ENCODE measurements at regions not wholly inside any gene's neighbourhood (a gene's known extent, or its start where the extent isn't known, plus 50 kb on each side); places are given as distances from the start of the nearest gene placed in this dataset.
"Not testable (repeated sequence)": the region's sequence is repeated elsewhere in the genome, so short reads cannot be mapped to it uniquely, and the experiment has no call there.

DNA sequence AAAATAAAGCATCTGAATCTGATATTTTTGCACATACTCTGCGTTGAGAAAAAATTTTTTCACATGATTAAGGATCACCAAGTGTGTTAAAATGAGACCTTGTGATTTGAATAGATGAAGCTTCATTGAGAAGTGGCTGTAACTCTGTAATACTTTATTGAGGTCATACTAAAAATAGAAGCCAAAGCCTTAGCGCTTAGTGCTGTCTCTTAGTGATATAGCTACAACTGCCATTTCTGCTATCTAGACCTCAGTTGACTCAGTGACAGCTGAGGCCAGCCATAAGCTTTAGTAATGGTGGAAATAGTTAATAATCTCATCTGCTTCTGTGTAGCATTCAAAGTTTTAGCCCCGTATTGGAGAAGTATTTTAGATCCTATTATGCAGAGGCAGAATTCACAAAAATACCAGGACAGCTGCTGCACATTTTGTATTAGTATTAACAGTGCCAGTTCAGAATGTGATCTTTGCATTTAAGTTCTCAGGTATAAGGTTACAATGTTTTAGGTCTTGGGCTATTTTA is 107.4 kb upstream of the SGCD start:
- in situ Hi-C loops (cut with MboI; ENCODE audit: low sequenced_read_pairs): no loop called here

DNA sequence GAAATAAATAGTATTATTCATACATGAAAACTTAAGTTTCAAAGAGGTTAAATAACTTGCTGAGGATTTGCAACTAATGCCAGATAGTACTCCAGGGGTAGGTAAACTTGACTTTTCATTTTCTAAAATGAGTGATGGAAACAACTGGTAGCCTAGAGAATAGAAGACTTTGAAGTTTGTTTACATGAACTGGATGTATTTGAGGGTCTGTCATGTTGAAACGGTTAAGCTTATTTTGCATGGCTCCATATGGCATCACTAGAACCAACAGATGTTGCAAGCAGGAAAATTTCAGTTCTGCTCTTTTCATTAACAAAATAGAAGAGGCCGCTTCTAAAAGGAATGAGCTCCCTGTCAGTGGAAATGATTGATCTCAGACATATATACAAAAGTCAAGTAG is 105.1 kb upstream of the SGCD start:
- in situ Hi-C loops (cut with MboI; ENCODE audit: low sequenced_read_pairs): no loop called here

DNA sequence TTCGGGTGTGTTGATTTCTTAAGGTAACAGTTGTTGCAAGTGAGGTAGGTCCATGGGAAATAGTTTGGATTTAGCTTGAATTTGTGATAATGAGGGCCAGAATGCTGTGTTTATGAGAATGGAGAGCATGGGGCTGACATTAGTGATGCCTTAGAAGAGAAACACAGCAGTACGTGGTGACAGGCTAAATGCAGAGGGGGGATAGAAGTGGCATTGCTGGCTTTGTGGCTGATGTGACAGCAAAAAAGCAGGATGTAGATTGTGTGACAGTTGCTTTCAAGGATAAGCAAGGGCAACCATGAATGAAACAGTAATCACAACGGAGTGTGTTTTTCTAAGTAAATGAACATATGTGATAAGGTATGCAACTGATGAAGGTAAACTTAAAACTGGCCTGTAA is 103.4 kb upstream of the SGCD start:
- in situ Hi-C loops (cut with MboI; ENCODE audit: low sequenced_read_pairs): no loop called here

DNA sequence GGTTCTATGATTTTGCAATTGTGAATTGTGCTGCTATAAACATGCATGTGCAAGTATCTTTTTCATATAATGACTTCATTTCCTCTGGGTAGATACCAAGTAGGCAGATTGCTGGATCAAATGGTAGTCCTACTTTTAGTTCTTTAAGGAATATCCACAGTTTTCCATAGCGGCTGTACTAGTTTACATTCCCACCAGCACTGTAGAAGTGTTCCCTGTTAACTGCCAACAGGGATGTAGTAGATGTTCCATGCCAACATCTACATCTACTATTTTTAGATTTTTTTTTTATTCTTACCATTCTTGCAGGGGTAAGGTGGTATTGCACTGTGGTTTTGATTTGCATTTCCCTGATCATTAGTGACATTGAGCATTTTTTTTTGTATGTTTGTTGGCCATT is 100.5 kb upstream of the SGCD start:
- in situ Hi-C loops (cut with MboI; ENCODE audit: low sequenced_read_pairs): not testable (repeated sequence)

DNA sequence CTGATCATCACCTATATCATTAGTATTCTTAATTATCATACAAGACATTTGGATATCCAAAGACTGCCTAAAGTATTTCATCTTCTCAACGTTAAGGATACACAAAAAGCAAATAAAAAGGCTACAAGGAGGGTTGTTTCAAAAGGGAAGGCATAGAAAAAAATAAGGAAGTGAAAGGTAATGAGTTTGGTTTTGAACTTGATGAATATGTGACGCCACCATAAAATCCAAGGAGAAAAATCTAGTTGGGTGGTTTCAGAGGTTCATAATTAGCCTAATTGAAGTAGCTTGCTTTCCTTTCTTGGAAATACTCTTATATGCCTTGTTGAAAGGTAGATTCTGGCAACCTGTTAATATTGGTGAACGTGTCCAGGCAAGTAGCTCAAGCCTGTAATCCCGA is 96.1 kb upstream of the SGCD start:
- in situ Hi-C loops (cut with MboI; ENCODE audit: low sequenced_read_pairs): no loop called here

DNA sequence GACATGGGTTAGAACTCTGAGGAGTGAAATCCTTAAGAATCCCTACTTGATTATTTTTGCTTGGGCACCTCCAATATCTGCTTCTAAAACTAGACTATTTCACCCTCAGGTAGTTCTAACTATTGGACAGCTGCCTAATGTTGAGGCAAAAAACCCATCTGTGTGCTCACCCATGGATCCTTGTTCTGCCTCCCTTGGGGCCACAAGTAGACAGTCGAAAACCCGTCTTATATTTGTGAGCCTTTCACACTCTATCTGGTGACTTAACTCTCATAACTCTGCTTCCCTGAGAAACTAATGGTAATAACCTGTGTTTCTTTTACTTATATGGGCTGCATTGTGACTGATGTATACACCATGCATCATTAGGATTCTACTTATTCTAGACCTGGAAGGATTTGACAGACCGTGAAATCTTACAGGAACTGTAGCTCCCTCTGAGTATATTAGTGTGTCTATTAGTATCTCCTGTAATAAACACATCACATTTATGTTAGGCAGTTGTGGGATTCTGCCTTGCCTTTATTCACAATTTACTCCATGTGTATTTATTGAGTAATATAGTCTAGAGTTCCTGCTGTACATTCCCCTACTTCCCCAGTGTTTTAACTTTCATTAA is 94.6 kb upstream of the SGCD start:
- in situ Hi-C loops (cut with MboI; ENCODE audit: low sequenced_read_pairs): no loop called here

DNA sequence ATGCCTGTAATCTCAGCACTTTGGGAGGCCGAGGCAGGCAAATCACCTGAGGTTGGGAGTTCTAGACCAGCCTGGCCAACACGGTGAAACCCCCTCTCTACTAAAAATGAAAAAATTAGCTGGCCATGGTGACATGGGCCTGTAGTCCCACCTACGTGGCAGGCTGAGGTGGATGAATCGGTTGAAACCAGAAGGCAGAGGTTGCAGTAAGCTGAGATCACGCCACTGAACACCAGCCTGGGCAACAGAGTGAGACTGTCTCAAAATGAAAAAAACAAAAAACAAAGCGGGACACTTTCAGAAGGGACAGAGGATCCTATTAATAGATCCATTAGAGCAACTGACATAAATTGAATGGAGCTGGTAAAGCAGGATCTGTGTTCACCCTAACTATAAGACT is 89.6 kb upstream of the SGCD start:
- in situ Hi-C loops (cut with MboI; ENCODE audit: low sequenced_read_pairs): no loop called here

DNA sequence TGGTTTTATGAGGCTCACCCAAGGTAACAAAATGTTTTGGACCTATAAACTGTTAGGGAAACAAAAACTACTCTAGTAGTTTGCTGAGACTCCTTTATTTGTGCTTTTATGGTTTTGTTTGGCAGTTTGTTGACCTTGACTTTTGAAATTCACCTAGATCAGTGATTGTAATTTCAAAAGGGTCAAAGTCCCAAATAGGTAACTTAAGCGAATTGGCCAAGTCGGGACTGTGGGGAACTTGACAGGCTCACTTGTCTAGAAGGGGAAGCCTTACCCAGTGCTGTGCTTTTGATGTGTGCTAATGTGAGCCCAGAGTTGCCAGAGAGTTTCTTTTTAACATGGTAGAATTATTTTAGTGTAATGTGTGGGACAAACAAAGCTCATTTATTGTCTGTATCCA is 87.2 kb upstream of the SGCD start:
- in situ Hi-C loops (cut with MboI; ENCODE audit: low sequenced_read_pairs): no loop called here

DNA sequence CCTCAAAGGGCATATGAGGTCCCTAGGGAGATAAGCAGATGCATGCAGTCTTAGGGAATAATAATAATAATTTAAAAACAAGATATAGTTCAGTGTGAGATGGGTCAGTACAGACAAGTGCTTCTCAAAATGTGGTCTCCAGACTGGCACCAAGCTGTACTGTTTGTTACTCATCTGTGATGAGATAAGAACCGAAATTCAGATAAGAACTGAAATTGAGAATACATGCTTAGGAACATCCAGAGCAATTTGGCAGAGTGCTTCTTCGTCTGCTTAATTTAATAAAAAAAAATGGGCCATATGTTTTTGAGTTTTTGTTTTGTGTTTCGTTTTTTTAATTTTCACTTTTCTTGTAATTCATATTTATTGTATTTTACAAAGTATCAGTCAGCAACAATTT is 86.5 kb upstream of the SGCD start:
- in situ Hi-C loops (cut with MboI; ENCODE audit: low sequenced_read_pairs): no loop called here

DNA sequence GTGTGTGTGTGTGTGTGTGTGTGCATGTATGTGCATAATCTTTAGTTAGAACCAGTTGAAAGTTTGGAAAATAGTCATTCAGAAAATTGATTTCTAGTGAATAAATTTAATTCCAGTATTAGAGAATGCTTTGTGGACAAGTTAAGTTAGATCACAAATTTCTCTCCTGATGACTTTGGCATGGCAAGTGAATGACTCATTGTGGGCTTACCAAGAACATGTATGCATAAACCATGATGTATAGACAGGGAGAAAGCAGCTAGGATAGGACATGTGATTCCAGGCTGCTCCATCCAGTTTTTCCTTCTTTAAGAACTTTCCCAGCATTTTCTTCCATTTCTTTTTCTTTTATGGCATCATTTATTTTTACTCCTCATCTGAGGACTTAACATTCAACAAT is 85.7 kb upstream of the SGCD start:
- in situ Hi-C loops (cut with MboI; ENCODE audit: low sequenced_read_pairs): no loop called here

DNA sequence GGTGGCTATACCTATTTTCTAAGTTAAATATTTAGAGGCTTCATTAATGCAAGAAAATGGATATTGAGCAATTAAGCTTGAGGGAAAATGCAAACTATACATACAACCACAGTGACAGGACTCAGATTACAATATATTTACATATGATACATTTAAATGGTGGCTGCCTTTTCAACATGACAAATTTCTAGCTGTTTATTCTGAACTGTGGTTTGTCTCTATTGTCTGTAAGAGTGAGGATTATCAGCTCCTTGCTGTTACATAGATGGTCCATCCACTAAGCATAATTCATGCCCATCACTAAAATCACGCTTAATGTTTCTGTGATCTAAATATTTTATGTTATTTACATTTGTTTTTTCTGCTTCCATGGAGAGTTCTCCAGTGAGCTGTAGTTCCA is 81.1 kb upstream of the SGCD start:
- in situ Hi-C loops (cut with MboI; ENCODE audit: low sequenced_read_pairs): no loop called here

DNA sequence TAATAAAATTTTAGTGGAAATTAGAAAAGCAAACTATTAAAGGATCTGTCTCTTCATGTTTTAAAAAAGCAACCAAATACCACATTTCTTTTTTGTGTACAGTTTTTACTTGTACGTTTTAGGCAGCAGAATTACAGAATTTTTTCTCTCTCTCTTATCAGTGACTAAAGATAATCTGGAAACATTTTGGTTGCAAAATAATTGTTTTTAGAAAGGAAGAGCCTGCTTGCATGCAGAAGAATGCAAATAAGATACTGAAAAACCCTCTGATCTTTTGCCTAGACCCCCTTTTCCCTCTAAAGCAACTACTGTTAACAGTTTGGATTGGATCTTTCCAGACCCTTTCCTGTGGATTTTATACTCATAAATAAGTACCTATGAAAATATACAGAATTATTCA is 75.9 kb upstream of the SGCD start:
- in situ Hi-C loops (cut with MboI; ENCODE audit: low sequenced_read_pairs): no loop called here

DNA sequence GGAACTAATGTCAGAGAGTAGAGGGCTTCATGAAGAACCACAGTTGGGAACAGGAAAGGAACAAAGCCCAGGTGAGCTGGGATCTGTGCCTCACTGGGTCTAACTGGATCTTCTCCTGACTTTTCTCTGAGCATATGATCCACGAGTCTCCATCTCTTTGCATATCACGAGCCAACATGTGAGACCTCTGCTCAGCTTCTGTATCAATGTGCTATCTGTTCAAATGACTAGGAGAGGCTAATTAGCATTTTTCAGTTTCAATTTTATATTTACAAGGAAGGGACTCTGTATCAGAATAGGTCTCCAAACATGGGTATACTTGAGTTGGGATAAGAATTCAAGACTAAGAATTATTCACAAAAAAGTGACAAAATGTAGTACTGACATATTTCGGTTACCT is 73.8 kb upstream of the SGCD start:
- in situ Hi-C loops (cut with MboI; ENCODE audit: low sequenced_read_pairs): no loop called here

DNA sequence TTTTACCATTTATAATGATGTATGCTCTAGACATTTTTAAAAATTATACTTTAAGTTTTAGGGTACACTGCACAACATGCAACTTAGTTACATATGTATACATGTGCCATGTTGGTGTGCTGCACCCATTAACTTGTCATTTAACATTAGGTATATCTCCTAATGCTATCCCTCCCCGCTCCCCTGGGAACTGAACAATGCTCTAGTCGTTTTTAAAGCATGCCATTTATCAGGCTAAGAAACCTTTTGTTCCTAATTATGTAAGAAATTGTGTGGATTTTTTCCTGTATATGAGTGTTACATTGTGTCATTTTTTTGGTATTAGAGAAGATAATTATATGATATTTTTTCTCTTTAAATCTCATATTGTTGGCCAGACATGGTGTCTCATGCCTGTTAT is 72.8 kb upstream of the SGCD start:
- in situ Hi-C loops (cut with MboI; ENCODE audit: low sequenced_read_pairs): no loop called here

DNA sequence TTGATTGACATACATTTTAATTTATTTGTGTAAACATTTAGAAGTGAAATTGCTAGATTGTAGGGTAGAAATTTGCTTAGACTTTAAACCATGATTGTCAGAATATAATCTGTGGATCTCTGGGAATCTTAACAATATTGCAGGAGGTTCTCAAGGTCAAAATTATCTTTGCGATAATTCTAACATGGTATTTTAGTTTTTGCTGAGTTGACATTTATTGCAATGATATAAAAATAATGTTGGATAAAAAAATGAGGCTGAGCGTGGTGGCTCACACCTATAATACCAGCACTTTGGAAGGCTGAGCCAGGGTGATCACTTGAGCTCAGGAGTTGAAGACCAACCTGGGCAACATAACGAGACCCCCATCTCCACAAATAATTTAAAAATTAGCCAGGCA is 70.3 kb upstream of the SGCD start:
- in situ Hi-C loops (cut with MboI; ENCODE audit: low sequenced_read_pairs): no loop called here

DNA sequence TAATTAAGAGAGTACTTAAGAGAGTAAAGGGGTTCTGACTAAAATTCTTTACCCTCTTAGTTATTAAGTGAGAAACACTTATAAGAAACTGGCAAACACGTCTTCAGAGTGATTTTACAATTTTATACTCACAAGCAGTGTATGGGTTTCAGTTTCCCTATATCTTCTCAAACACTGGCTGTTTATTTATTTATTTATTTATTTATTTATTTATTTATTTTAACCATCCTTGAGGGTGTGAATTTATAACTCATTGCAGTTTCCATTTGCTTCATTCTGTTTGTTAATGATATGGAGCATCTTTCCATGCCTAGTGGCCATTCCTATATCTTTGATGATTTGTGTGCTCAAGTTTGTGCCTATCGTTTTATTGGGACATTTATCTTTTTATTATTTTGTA is 68.0 kb upstream of the SGCD start:
- in situ Hi-C loops (cut with MboI; ENCODE audit: low sequenced_read_pairs): no loop called here

DNA sequence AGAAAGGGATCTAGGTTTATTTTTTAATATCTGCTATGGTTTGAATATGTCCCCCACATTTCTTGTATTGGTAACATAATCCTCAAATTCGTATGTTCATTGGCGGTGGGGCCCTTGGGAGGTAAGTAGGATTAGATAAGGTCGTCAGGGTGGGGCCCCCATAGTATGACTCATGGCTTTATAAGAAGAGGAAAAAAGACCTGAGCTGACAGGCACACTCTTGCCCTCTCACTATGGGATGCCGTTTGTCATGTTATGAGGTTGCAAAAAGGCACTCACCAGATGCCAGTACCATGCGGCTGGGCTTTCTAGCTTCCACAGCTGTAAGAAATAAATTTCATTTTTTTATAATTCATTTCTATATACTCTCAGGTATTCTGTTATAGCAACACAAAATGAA is 67.3 kb upstream of the SGCD start:
- in situ Hi-C loops (cut with MboI; ENCODE audit: low sequenced_read_pairs): no loop called here

DNA sequence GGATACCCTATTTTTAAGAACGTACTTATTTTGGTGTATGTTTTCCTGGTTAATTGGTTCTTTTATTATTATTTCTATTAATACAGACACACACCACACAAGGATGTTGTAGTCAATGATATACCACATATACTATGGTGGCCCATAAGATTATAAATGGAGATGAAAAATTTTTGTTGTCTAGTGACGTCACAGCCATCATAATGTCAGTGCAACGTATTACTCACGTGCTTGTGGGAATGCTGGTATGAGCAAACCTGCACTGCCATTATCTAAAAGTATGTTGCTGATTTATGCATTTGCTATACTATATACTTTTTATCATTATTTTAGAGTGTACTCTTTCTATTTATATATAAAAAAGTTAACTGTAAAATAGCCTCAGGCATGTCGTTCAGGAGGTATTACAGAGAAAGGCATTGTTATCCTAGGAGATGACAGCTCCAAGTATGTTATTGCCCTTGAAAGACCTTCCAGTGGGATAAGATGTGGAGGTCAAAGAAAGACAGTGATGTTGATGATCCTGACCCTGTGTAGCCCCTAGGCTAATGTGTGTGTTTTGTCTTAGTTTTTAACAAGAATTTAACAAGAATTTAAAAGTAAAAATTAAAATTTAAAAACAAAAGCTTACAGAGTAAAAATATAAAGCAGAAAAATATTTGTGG is 65.6 kb upstream of the SGCD start:
- in situ Hi-C loops (cut with MboI; ENCODE audit: low sequenced_read_pairs): no loop called here

DNA sequence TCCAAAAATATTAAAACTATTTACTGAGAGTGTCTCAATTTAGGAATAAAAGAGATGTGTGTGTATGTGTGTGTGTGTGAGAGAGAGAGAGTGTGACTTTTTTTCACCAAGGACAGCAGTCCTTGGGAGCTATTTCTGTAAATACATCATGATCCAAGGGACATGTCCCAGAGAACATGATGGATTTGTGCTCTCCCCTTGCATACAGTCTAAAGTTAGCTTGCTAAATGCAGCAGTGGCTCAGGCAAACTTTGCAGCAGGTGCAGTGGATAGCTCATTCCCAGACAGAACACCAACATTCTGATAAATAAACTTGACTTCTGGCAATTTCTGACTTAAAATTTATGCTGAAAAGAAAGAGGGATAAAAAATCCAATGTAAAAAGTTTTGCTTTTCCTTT is 55.4 kb upstream of the SGCD start:
- in situ Hi-C loops (cut with MboI; ENCODE audit: low sequenced_read_pairs): no loop called here

DNA sequence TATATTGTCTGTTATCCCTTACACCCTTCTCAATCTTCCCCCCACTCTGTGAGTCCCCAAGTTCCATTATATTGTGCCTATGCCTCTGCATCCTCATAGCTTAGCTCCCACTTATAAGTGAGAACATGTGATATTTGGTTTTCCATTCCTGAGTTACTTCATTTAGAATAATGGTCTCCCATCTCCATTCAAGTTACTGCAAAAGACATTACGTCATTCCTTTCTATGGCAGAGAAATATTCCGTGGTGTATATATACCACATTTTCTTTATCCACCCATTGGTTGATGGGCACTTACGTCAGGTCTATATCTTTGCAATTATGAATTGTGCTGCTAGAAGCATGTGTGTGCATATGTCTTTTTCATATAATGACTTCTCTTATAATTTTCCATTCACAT is 54.8 kb upstream of the SGCD start:
- in situ Hi-C loops (cut with MboI; ENCODE audit: low sequenced_read_pairs): no loop called here

DNA sequence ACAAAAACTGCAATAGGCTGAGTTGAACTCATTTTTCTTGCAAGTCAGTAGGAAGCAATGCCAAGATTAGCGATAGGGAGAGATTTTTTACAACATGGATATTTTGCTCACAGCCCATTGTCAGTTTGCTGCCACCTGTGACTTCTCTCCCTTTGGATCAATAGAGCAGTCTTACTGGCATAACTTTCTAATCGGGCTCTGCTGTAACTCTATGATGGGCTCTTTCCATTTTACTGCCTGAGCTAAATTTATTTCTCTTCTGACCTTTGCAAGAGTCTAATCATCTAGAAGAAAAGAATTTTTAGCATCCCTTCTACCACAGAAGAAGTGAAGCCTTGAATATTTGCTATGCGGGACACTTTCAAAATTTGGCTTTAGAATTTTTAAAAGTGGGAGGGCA is 53.6 kb upstream of the SGCD start:
- in situ Hi-C loops (cut with MboI; ENCODE audit: low sequenced_read_pairs): no loop called here

DNA sequence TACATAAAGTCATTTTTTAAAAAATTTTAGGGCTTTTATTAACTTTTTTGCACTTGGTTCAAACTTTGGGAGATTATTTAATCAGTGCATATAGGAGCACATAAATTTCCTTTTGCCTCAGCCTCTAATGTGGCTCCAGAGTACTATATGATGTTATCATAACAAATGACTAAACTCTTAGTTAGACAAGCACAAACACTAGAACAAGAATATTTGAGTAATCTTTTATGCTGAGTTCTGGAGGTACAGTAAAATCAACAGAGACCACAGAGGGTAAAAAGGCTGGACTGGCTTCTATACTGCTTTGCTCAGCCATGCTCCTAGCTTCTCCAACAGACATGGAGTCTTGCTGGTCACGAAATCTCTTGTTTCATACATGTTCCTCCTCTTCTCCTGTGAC is 52.5 kb upstream of the SGCD start:
- in situ Hi-C loops (cut with MboI; ENCODE audit: low sequenced_read_pairs): no loop called here
